HFFc6 (cell line): ENCODE measurements at regions not wholly inside any gene's neighbourhood (a gene's known extent, or its start where the extent isn't known, plus 50 kb on each side); places are given as distances from the start of the nearest gene placed in this dataset.

ENCODE experiments used
- DNase-seq: peaks from one replicate; pipeline ENCODE4 v3.0.0-alpha.2; 2018
- H3K27ac Mint-ChIP-seq: 2 replicates; pipeline ENCODE4 v1.8.0; 2020; ENCODE audit warnings: mild to moderate bottlenecking, mixed read lengths
- H3K27me3 Mint-ChIP-seq: 2 replicates; pipeline ENCODE4 v1.8.0; 2021; ENCODE audit warnings: mild to moderate bottlenecking, moderate library complexity, mixed read lengths; ENCODE audit not compliant: insufficient read depth
- H3K36me3 Mint-ChIP-seq: 2 replicates; pipeline ENCODE4 v1.8.0; 2021; ENCODE audit warnings: low read depth, mixed read lengths
- H3K4me1 Mint-ChIP-seq: 2 replicates; pipeline ENCODE4 v1.8.0; 2020; ENCODE audit warnings: low read depth, mixed read lengths
- H3K4me3 Mint-ChIP-seq: 2 replicates; pipeline ENCODE4 v1.8.0; 2020; ENCODE audit warnings: mild to moderate bottlenecking, moderate library complexity, mixed read lengths
- H3K9me3 Mint-ChIP-seq: 2 replicates; pipeline ENCODE4 v1.8.0; 2020; ENCODE audit warnings: mild to moderate bottlenecking, mixed read lengths
- TF ChIP-seq, protein P1 (sequence below): fragments of 200-600 bp; sonication (generic); IDR thresholded peaks from 2 replicates; pipeline ENCODE4 v1.5.0; 2021; ENCODE audit warnings: antibody characterized with exemption, mild to moderate bottlenecking

DNA sequence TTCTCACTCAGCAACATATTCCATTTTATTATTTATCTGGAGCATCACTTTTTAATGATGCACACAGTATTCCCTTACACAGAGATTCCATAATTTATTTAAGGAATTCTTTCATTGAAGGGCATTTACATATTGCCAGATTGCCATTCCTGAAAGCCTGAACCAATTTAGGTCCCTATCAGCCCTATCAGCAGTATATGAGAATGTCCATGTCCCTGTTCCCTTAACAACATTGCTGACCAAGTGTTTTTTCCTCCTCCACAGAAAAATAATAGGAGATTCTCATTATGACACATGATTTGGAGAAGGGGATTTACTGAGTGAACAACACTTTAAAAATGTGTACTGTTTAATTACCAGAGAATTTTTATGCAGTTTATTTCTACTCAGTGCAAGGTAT lies 90.1 kb upstream of the PHOX2B start:
- H3K9me3 Mint-ChIP-seq = no peaks in the 10 kb centered on the region
- H3K4me3 Mint-ChIP-seq = no peak overlapping the region
- H3K4me1 Mint-ChIP-seq = no peaks in the 10 kb centered on the region
- no peak for DNase-seq
- TF ChIP-seq, protein P1, sequence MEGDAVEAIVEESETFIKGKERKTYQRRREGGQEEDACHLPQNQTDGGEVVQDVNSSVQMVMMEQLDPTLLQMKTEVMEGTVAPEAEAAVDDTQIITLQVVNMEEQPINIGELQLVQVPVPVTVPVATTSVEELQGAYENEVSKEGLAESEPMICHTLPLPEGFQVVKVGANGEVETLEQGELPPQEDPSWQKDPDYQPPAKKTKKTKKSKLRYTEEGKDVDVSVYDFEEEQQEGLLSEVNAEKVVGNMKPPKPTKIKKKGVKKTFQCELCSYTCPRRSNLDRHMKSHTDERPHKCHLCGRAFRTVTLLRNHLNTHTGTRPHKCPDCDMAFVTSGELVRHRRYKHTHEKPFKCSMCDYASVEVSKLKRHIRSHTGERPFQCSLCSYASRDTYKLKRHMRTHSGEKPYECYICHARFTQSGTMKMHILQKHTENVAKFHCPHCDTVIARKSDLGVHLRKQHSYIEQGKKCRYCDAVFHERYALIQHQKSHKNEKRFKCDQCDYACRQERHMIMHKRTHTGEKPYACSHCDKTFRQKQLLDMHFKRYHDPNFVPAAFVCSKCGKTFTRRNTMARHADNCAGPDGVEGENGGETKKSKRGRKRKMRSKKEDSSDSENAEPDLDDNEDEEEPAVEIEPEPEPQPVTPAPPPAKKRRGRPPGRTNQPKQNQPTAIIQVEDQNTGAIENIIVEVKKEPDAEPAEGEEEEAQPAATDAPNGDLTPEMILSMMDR = no peak
- peaks cover 9% of the 10 kb centered on the region for H3K27me3 Mint-ChIP-seq
- no peaks in the 10 kb centered on the region for H3K36me3 Mint-ChIP-seq
- no peak overlapping the region for H3K27ac Mint-ChIP-seq

DNA sequence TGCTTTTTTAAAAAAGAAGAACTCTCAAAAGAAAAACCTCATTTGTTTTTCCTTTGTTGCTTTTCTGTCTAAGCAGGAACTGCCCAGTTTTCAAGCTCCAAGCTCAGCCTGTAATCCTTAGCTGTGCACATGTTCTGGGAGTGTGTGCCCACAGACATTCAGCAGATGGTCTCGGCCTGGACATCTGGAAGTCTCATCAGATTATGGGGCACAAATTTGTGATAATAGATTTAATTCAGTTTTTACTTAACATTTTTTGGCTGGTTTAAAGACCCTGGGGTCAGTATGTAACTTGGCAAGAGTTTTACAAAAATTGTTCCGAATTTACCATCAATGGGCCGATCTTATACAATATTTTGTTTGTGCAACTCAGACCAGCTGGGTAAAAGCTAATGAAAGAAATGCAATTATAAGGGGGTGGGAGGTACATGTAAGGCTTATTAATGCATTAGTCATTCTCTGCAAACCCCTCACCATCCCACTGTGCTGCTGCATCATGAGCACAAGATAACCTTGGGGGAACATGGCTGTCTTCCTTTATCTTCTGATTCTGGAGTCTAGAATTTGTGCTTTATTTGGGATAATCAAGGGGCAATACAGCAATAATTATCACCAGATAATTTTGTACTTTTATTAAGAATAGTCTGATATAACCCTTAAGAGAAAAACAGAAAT lies 86.9 kb upstream of the PHOX2B start:
- Mint-ChIP-seq H3K9me3 (no peaks in the 10 kb centered on the region), H3K27me3 (peaks cover 7% of the 10 kb centered on the region; the same call in 1 of the 2 replicates), H3K36me3 (no peaks in the 10 kb centered on the region), H3K4me1 (no peaks in the 10 kb centered on the region), H3K4me3 (no peak overlapping the region), H3K27ac (no peak overlapping the region)
- DNase-seq = no peak
- TF ChIP-seq, protein P1 = no peak

DNA sequence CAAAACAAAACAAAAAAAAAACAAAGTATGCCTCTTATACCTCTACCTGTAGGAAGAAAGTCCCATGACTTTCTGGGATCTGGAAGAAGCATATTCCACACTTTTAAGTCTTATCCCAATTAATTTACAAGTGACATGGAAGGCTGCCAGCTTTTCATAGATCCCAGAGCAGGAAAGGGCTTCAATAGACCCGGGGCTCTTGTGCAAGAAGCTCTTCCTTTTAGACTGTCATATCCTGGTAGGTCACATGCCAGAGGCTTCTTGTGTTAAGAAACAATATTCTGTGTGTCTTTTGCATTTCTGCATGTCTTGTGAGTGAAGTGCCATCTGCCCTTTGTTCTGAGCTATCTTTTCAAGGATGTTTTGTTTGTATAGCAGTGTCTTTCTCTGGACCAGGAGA lies 84.4 kb upstream of the PHOX2B start:
- no peak for DNase-seq
- no peaks in the 10 kb centered on the region for H3K9me3 Mint-ChIP-seq
- no peaks in the 10 kb centered on the region for H3K36me3 Mint-ChIP-seq
- TF ChIP-seq, protein P1 = no peak
- peaks cover 12% of the 10 kb centered on the region for H3K27me3 Mint-ChIP-seq
- no peak overlapping the region for H3K4me3 Mint-ChIP-seq
- H3K27ac Mint-ChIP-seq = no peak overlapping the region
- no peaks in the 10 kb centered on the region for H3K4me1 Mint-ChIP-seq

DNA sequence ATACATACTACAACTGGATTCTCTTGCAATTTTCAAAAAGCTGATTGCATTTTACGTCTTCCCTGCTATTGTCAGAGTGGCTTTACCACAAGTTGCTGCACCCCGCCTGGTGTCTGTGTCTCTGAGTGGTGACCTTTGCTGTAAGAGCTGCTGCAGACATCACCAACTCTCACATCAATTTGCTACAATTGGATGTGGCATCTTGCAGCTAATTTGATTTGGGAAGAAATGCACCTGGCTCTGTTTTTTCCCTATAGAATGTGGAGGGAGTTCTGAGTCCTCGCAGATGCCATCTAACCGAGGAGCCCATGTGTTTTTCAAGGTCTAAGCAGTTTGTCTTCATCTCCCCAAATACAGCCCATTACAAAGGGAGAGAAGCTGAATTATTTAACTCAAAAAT lies 73.8 kb upstream of the PHOX2B start:
- Mint-ChIP-seq H3K27ac (no peak overlapping the region), H3K4me1 (peaks cover 9% of the 10 kb centered on the region; the same call in 1 of the 2 replicates), H3K4me3 (no peak overlapping the region), H3K9me3 (no peaks in the 10 kb centered on the region), H3K27me3 (peaks cover 14% of the 10 kb centered on the region), H3K36me3 (no peaks in the 10 kb centered on the region)
- TF ChIP-seq, protein P1 = no peak
- no peak for DNase-seq

DNA sequence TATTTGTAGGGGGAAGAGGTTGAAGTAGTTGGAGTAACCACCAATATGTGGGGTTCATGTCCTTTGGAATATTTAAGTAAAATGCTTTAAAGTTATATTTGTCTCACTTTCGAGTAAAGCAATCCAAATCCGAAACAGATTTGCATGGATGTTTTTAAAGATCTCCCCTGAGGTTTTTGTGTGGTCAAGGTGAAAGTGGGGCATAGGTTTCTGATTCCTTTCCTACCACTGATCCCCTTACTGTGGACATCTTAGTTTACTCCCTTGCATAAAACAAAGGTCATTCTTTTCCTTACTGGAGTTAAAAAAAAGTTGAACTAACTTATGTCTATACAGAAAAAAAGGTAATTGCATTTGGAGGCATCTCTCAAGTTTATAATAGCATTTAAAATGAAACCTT lies 71.9 kb upstream of the PHOX2B start:
- Mint-ChIP-seq H3K27ac (no peak overlapping the region), H3K27me3 (peaks cover 14% of the 10 kb centered on the region), H3K36me3 (no peaks in the 10 kb centered on the region), H3K4me3 (no peak overlapping the region), H3K4me1 (peaks cover 9% of the 10 kb centered on the region; the same call in 1 of the 2 replicates), H3K9me3 (no peaks in the 10 kb centered on the region)
- DNase-seq = no peak
- TF ChIP-seq, protein P1 = no peak
